ENCODE measurements at regions not wholly inside any gene's neighbourhood (a gene's known extent, or its start where the extent isn't known, plus 50 kb on each side); places are given as distances from the start of the nearest gene placed in this dataset.

- no peak for DNase-seq (ENCODE audit: low read depth in 2 of 2)
These were observed 187.3 kb downstream of the MBOAT1 start for GRCh38 chr6:20024978-20025377.

DNA sequence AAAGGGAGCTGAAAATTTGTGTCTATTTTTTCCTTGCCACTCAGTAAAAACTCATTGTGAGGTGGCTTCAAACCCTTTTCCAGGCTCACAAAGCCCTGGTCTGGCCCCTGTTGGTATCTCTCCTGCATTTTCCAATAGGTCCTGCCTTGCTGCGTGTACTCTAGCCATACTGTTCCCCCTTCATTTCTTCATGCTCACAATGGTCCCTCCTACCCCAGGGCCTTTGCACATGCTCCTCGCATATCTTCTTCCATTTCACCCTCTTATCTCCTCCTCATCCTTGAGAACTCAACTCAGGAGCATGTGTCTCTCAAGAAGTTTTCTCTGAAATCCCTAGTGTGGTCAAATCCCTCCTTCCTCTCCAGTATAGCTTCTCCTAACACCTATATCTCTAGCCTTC lies 186.6 kb downstream of the MBOAT1 start:
- DNase-seq (ENCODE audit: low read depth in 2 of 2): no peak

DNA sequence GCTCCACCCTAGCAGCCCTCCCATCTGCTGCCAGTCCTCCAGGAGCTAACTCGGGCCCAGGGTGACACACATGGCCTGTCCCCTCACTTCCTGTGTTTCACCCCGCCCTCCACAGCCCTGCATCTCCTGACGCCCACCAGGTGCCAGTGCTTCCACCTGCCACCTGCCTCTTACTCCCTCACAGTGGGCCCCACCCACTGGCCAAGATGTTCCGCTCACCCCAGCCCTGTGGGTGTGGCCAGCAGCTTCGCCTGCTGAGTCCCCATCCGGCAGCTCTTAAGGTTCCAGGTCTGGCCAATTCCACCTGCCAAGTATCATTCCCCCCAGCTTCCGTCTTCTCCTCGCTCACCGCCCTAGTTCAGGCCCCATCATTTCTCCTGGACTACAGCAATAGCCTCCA lies 184.1 kb downstream of the MBOAT1 start:
- no peak for DNase-seq (ENCODE audit: low read depth in 2 of 2)

GRCh38 chr6:20028562-20028961 lies 183.7 kb downstream of the MBOAT1 start:
- no peak for DNase-seq (ENCODE audit: low read depth in 2 of 2)

DNA sequence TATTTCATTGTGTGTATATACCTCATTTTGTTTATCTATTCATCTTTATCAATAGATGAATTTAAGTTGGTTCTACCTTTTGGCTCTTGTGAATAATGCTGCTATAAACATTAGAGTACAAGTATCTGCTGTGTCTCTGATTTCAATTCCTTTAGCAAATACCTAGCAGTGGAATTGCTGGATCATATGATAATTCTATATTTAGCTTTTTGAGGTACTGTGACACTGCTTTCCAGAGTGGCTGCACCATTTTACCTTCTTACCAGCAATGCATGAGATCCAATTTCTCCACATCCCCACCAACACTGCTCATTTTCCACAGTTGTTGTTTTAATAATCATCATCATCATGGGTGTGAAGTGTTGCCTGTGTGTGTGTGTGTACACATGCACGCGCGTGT lies 182.3 kb downstream of the MBOAT1 start:
- DNase-seq (ENCODE audit: low read depth in 2 of 2): no peak

DNA sequence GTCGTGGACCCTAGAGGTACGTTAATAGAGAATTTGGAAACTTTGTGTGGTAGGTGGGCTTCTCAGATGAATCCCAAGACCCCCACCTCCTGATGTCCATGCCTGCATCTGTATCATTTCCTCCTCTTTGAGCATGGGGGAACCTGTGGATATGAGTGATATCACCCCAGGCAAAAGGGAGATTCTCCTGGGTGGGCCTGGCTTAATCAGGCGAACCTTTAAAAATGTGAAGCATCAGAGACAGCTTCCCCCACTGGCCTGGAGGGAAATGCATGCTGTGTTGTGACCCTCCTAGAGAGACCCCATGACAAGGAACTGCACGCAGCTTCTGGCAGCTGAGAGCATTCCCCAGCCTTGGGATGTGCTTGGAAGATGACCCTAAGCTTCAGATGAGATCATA lies 180.9 kb downstream of the MBOAT1 start:
- no peak for DNase-seq (ENCODE audit: low read depth in 2 of 2)

DNA sequence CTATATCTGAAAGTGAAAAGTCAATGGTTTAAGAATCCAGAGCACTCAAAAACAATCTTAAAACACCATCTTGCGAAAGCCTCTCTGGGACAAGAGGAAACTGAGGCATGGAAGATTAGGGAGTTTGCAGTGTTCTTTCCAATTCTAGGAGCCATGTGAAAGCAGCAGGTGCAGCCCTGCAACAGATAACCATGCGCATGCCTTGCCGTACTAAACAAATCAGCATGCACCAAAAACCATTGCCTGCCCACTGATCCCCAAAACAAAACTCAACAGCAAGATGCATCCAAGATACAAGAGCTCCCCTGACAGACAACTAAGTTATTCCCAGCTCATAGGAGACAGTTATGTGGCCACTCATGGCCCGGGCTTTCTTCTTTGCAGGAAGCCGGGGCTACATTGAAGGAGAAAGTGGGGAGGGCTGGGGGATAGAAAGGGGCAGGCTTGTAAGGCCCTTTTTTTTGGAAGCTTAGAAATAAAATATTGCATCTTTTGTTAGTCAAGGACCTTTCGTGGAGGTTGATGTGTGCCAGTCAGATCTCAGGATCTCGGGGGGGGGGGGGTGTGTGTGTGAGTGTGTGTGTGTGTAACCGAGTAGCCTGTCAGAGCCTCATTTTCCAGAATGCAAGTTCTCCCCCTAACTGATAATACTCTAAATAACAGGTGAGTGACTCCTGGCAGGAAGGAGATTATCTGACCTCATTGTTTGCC lies 178.4 kb downstream of the MBOAT1 start:
- no peak for DNase-seq (ENCODE audit: low read depth in 2 of 2)

DNA sequence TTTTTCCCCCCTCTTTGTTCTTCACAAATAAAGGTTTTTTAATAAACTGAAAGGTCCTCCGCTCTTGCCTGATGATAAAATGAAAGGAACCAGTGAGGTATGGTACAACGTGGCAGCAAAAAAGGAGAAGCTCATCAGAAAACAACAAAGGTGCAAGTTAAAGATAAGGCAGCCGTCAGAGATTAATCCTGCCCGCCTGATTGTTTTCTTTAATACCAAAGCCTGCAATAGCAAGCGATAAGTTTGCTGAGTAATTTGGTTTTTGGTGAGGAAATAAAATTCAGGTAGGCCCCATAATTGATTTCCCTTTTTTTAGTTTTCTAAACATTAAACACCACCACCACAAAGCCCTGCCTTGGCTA lies 177.9 kb downstream of the MBOAT1 start:
- DNase-seq (ENCODE audit: low read depth in 2 of 2): no peak

- DNase-seq (ENCODE audit: low read depth in 2 of 2): no peak
These were observed 176.1 kb downstream of the MBOAT1 start for GRCh38 chr6:20036141-20036677.

GRCh38 chr6:20038410-20039204 lies 173.7 kb downstream of the MBOAT1 start:
- DNase-seq (ENCODE audit: low read depth in 2 of 2): no peak

- DNase-seq (ENCODE audit: low read depth in 2 of 2): no peak
These were observed 167.4 kb downstream of the MBOAT1 start for GRCh38 chr6:20044883-20045282.

All from stimulated activated CD4-positive, alpha-beta T cell treated with anti-CD3 and anti-CD28 coated beads, Interleukin-12 subunit alpha, Interleukin-12 subunit beta, amount 100 ng/mL, for 24 hours (primary cell).